GM12865 (cell line): ENCODE measurements at regions not wholly inside any gene's neighbourhood (a gene's known extent, or its start where the extent isn't known, plus 50 kb on each side); places are given as distances from the start of the nearest gene placed in this dataset.

Source experiments
- DNase-seq: peaks from one replicate; pipeline ENCODE4 v3.0.0; 2010; ENCODE audit warnings: low read depth
- H3K4me3 ChIP-seq: 2 replicates; pipeline ENCODE4 v1.5.1; 2011; ENCODE audit warnings: mild to moderate bottlenecking, low read depth, low read length, control low read depth
- CTCF ChIP-seq: IDR thresholded peaks from 2 replicates; pipeline ENCODE4 v1.5.1; 2011; ENCODE audit warnings: low read length, control low read depth, low read depth, inconsistent platforms; ENCODE audit not compliant: insufficient read depth; ENCODE audit errors: missing control alignments

- no peak for TF ChIP-seq CTCF
- H3K4me3 ChIP-seq: no peak overlapping the region
- DNase-seq: no peak
These were observed 59.3 kb upstream of the ABCC4 start for GRCh38 chr13:95360464-95361097.

GRCh38 chr13:95361686-95362085 is 60.4 kb upstream of the ABCC4 start:
- no peak for DNase-seq
- TF ChIP-seq CTCF: no peak
- no peak overlapping the region for H3K4me3 ChIP-seq

- TF ChIP-seq CTCF: no peak
- DNase-seq: no peak
These were observed 61.4 kb upstream of the ABCC4 start for GRCh38 chr13:95362666-95363065.

GRCh38 chr13:95367309-95367843 is 66.1 kb upstream of the ABCC4 start:
- no peak for TF ChIP-seq CTCF
- no peak overlapping the region for H3K4me3 ChIP-seq
- DNase-seq: no peak

More at GRCh38 chr13:95362666-95363065, 61.4 kb upstream of the ABCC4 start:
- no peak overlapping the region for H3K4me3 ChIP-seq

GRCh38 chr13:95368998-95369397 is 67.7 kb upstream of the ABCC4 start:
- no peak for TF ChIP-seq CTCF
- DNase-seq: no peak
- no peak overlapping the region for H3K4me3 ChIP-seq

- TF ChIP-seq CTCF: no peak
- no peak overlapping the region for H3K4me3 ChIP-seq
- no peak for DNase-seq
These were observed 74.5 kb upstream of the ABCC4 start for GRCh38 chr13:95375706-95376105.

- TF ChIP-seq CTCF: no peak
- DNase-seq: no peak
- H3K4me3 ChIP-seq: no peak overlapping the region
These were observed 77.4 kb upstream of the ABCC4 start for GRCh38 chr13:95378603-95379002.
